GM12878 (cell line): ENCODE measurements at regions not wholly inside any gene's neighbourhood (a gene's known extent, or its start where the extent isn't known, plus 50 kb on each side); places are given as distances from the start of the nearest gene placed in this dataset.

Experiments used
- ATF7 ChIP-seq: fragments of 450-650 bp; IDR thresholded peaks from 2 replicates; pipeline ENCODE4 v1.6.1; 2016; ENCODE audit warnings: low read depth, mild to moderate bottlenecking
- CTCF ChIP-seq, 3 experiments: IDR thresholded peaks in 2 of 3; conservative IDR thresholded peaks in 1 of 3; 2 replicates each; pipeline ENCODE4 v1.5.1; 2011; ENCODE audit warnings: low read depth in 3 of 3, low read length in 3 of 3, mild to moderate bottlenecking in 3 of 3, control low read depth in 2 of 3, moderate library complexity in 2 of 3, inconsistent platforms in 1 of 3, mixed read lengths in 1 of 3; ENCODE audit not compliant: control insufficient read depth in 2 of 3, insufficient read depth in 1 of 3; ENCODE audit errors: extremely low read depth in 1 of 3
- PBX3 ChIP-seq: IDR thresholded peaks from 2 replicates; pipeline ENCODE4 v1.6.1; 2011; ENCODE audit warnings: mild to moderate bottlenecking, low read depth, low read length, moderate library complexity; ENCODE audit not compliant: insufficient replicate concordance
- POLR2A ChIP-seq: IDR thresholded peaks from 2 replicates; pipeline ENCODE4 v1.6.1; 2011; ENCODE audit warnings: low read depth, mild to moderate bottlenecking, low read length
- RFX5 ChIP-seq: IDR thresholded peaks from 2 replicates; pipeline ENCODE4 v1.6.1; 2011; ENCODE audit warnings: low read depth, low read length, improper control_type of control experiment

GRCh38 chr6:27775796-27776184, 136.4 kb downstream of the OR2B2 start:
- TF ChIP-seq CTCF (IDR thresholded peaks at IDR 0.05 in 2 of 3, conservative IDR thresholded peaks at IDR 0.05 in 1 of 3; ENCODE audit: control insufficient read depth in 2 of 3, extremely low read depth in 1 of 3, insufficient read depth in 1 of 3, low read depth in 3 of 3, low read length in 3 of 3) (no peak), ATF7 (no peak), RFX5 (no peak), PBX3 (no peak), POLR2A (no peak)
